Heart right ventricle (tissue), 16 donors: ENCODE measurements at regions not wholly inside any gene's neighbourhood (a gene's known extent, or its start where the extent isn't known, plus 50 kb on each side); places are given as distances from the start of the nearest gene placed in this dataset.

ENCODE experiments used
- ATAC-seq, 8 donors: fragments of 200-7000 bp; cut with Tn5 transposase; one replicate each; pipeline ENCODE4 v1.9.1; 2020; ENCODE audit warnings: mild to moderate bottlenecking in 8 of 8, moderate library complexity in 8 of 8, moderate number of reproducible peaks in 1 of 8
- DNase-seq, 2 donors: peaks; one replicate each; pipeline ENCODE4 v3.0.0-alpha.2; 2020
- H3K27ac ChIP-seq, 10 donors: fragments of 200-600 bp; sonication (generic) in 2 of 10; one replicate each; pipeline versions ENCODE4 v1.5.0 to v1.8.0; 2020 to 2022; ENCODE audit warnings: mild to moderate bottlenecking in 3 of 10
- H3K27me3 ChIP-seq, 7 donors: fragments of 200-600 bp; one replicate each; pipeline ENCODE4 v1.8.0; 2021 to 2022; ENCODE audit warnings: mild to moderate bottlenecking in 2 of 7
- H3K36me3 ChIP-seq, 9 donors: fragments of 200-600 bp; sonication (generic) in 1 of 9; one replicate each; pipeline versions ENCODE4 v1.5.0 to v1.8.0; 2020 to 2022; ENCODE audit warnings: mild to moderate bottlenecking in 2 of 9
- H3K4me1 ChIP-seq, 9 donors: fragments of 200-600 bp; sonication (generic) in 1 of 9; one replicate each; pipeline versions ENCODE4 v1.5.0 to v1.8.0; 2020 to 2022; ENCODE audit warnings: mild to moderate bottlenecking in 4 of 9
- H3K4me3 ChIP-seq, 10 donors: fragments of 200-600 bp; sonication (generic) in 2 of 10; one replicate each; pipeline versions ENCODE4 v1.5.0 to v1.8.0; 2020 to 2022; ENCODE audit warnings: mild to moderate bottlenecking in 7 of 10, moderate library complexity in 2 of 10
- H3K9me3 ChIP-seq, 11 donors: fragments of 200-600 bp in 10 of 11; sonication (generic) in 2 of 11; one replicate each; pipeline versions ENCODE4 v1.5.0 to v1.8.0; 2013 to 2022; ENCODE audit warnings: mild to moderate bottlenecking in 2 of 11, control low read depth in 1 of 11, moderate library complexity in 1 of 11
- CTCF ChIP-seq, 9 donors: fragments of 200-600 bp; sonication (generic) in 2 of 9; IDR thresholded peaks; one replicate each; pipeline versions ENCODE4 v1.5.0 to v1.8.0; 2021 to 2022; ENCODE audit warnings: antibody characterized with exemption in 9 of 9, mild to moderate bottlenecking in 5 of 9, moderate library complexity in 1 of 9
- whole genome bisulfite sequencing, 2 donors: extraction: QIAGEN DNeasy Blood & Tissue Kit; methylation state at CpG; one replicate each; pipeline ENCODE4 v1.1.7; 2013; ENCODE audit warnings: inconsistent platforms in 1 of 2; 5-methylcytosine and 5-hydroxymethylcytosine counted together
- intact Hi-C, 10 donors: fragments of 100-400 bp; cut with DNase I; formaldehyde crosslinking; loops; one replicate each; pipeline versions ENCODE4 v1.11.1 to v1.14.2; 2022
- donor health status: Arrhythmogenic right ventricular cardiomyopathy.
- donor health status: ischemic (EF 13 %, LVEDD 7.1; RV severe dilation, severe dysfunction).
- donor health status: healthy with polysubstance abuse.
- donor health status: DM: no; HTN: yes; CAD: no.
- donor health status: DM: no; HTN: no; CAD: no.
- donor health status: ischemic (EF 25% LVEDD 6.9; RV normal size, moderate dysfunction).
- donor health status: ischemic (EF 25% LVEDD 5.7; RV mildly dilated, moderate dysfunction).
- donor health status: healthy.
- donor health status: DM: yes; HTN: yes; CAD: no.
- donor health status: Ischemic cardiomyopathy.
- donor health status: ischemic (EF 35%, LVEDD 5.7; RV mildly dilated, moderate dysfunction).
- donor health status: nonischemic (EF 11% LVEDD 7.7; RV severe dilation, severe dysfunction).
- donor health status: DM: yes; HTN: yes; CAD: no.
- donor health status: PGD.
- donor health status: ischemic (EF 29% LVEDD 5.4; RV normal size, mild dysfunction).
- donor health status: nonischemic (EF 23%, LVEDD 6.1; RV moderate dilation, normal function).

DNA sequence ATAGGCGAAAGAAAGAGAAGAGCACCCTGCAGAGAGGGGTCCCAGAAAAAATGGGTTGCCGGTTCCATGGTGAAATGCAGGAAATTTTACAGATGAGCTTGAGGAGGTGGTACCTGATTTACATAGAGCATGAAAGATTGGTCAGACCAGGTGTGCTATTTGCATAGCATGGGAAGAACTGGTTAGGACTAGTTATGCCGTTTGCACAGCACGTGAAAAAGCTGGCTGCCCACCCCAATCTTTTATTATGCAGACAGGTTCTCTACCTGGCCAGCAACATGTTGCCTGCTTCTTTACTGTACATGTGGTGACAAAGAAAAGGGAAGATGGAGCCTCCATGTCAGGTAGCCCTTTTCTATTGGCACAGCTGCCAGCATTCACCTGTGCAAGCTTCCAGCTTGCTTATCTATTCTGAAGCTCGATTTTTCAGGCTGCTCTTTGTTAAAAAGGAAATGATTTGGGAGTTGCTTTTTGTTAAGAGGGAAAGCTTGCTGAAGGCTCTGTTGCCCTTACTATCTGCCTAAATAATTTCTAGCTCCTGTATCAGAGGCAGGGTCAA, 62.9 kb upstream of the ELK3 start:
- ATAC-seq, result no peak

GRCh38 chr12:96132819-96133218, 61.4 kb upstream of the ELK3 start:
- peaks cover 0 to 27% (median 3%) of the 10 kb centered on the region in 9 donors for H3K4me1 ChIP-seq
- H3K27ac ChIP-seq, result no peak overlapping the region
- no peak for ATAC-seq
- no peak overlapping the region for H3K4me3 ChIP-seq
- TF ChIP-seq CTCF (IDR thresholded peaks at IDR 0.05), result peak in 6 of 9 donors; percentile 32 to 56 (median 36)
- intact Hi-C loops, result loop anchor here in 2 of 10 donors (5.0 to 10.0 kb wide), 2 partner anchors 68 to 71 kb away; no protein-coding TSS in a partner anchor
- peak in 1 of 2 donors; percentile 21 for DNase-seq
- peaks cover 0 to 6% (median 0%) of the 10 kb centered on the region in 7 donors for H3K27me3 ChIP-seq
- no peaks in the 10 kb centered on the region for H3K36me3 ChIP-seq
- 92 to 95% methylated on average over 4 of the region's 4 CpGs for WGBS, 2 donors
- H3K9me3 ChIP-seq, result no peaks in the 10 kb centered on the region

More for the DNA sequence above, 62.9 kb upstream of the ELK3 start:
- H3K27ac ChIP-seq, result no peak overlapping the region
- intact Hi-C loops, result loop anchor here in 3 of 10 donors (2.0 to 10.0 kb wide), 3 partner anchors 67 to 69 kb away; no protein-coding TSS in a partner anchor
- no peaks in the 10 kb centered on the region for H3K36me3 ChIP-seq
- no peak overlapping the region for H3K4me3 ChIP-seq
- DNase-seq, result no peak
- no peak for TF ChIP-seq CTCF (IDR thresholded peaks at IDR 0.05)
- H3K9me3 ChIP-seq, result no peaks in the 10 kb centered on the region
- peaks cover 0 to 26% (median 3%) of the 10 kb centered on the region in 9 donors for H3K4me1 ChIP-seq
- peaks cover 0 to 6% (median 0%) of the 10 kb centered on the region in 7 donors for H3K27me3 ChIP-seq
- 66 to 72% methylated on average over 5 of the region's 5 CpGs for WGBS, 2 donors

DNA sequence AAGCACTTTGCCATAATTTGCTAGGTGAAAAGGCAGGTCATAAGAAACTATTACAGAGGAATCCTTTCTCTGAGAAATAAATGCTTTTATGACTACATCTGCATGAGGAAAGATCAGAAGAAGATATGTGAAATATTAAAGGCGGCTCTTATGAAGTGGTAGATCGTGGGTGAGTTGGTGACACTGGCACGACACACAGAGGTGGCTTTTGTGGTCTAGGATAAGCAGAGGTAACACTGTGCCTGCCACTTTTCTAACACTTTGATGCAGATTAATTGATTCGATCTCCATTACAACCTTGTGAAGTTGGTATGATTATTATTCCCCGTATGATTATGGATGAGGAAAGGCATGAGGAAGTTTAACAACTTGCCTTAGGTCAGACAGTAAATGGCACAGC, 60.0 kb upstream of the ELK3 start:
- H3K36me3 ChIP-seq, result no peaks in the 10 kb centered on the region
- H3K27ac ChIP-seq, result no peak overlapping the region
- DNase-seq, result no peak
- no peaks in the 10 kb centered on the region for H3K9me3 ChIP-seq
- ATAC-seq, result no peak
- WGBS, 2 donors, result 92 to 95% methylated on average over 5 of the region's 5 CpGs
- peaks cover 0 to 27% (median 3%) of the 10 kb centered on the region in 9 donors for H3K4me1 ChIP-seq
- intact Hi-C loops, result loop anchor here in 2 of 10 donors (5.0 to 10.0 kb wide), 2 partner anchors 69 to 72 kb away; no protein-coding TSS in a partner anchor
- peaks cover 0 to 6% (median 0%) of the 10 kb centered on the region in 7 donors for H3K27me3 ChIP-seq
- H3K4me3 ChIP-seq, result no peak overlapping the region
- TF ChIP-seq CTCF (IDR thresholded peaks at IDR 0.05), result no peak

DNA sequence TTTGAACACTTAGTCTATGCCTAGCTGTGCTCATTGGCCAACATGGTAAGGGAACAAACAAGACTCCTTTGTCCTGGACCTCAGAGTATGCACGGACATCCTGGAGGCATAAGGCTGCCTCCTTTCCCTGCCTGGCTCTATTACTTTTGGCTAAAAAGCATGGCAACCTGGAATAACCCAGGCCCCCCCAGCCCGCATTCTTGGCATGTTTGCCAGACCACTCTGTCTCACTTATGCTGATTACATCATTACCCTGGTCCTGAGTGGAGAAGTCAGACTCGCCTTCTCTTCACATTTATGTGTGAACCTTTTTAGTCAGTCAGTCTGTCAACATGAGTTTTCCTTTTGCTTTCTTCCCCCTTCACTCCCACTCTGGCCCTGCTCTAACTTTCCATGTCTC, 58.0 kb upstream of the ELK3 start:
- Histone ChIP-seq H3K4me3 (no peak overlapping the region), H3K4me1 (peaks cover 0 to 20% (median 0%) of the 10 kb centered on the region in 9 donors), H3K36me3 (no peaks in the 10 kb centered on the region), H3K27me3 (peaks cover 0 to 5% (median 0%) of the 10 kb centered on the region in 7 donors), H3K27ac (peak overlapping the region in 2 of 10 donors; percentile 1 to 24), H3K9me3 (peaks cover 0 to 5% (median 0%) of the 10 kb centered on the region in 11 donors)
- intact Hi-C loops, result loop anchor here in 1 of 10 donors (10.0 kb wide), 1 partner anchor 71 kb away; no protein-coding TSS in a partner anchor
- WGBS, 2 donors, result 39 to 41% methylated on average over 3 of the region's 3 CpGs
- ATAC-seq (peak in 6 of 8 donors; percentile 33 to 69 (median 42)), DNase-seq (peak in 1 of 2 donors; percentile 6)
- no peak for TF ChIP-seq CTCF (IDR thresholded peaks at IDR 0.05)
